B cell (primary cell): ENCODE measurements at regions not wholly inside any gene's neighbourhood (a gene's known extent, or its start where the extent isn't known, plus 50 kb on each side); places are given as distances from the start of the nearest gene placed in this dataset.

Experiments used
- CTCF ChIP-seq: fragments of 200-600 bp; IDR thresholded peaks from one replicate; pipeline ENCODE4 v1.8.0; 2022; ENCODE audit warnings: antibody characterized with exemption, mild to moderate bottlenecking
- EZH2 ChIP-seq: IDR thresholded peaks from 2 replicates; pipeline ENCODE4 v1.6.1; 2012; ENCODE audit warnings: borderline replicate concordance, low read depth, mild to moderate bottlenecking, moderate library complexity, low read length; ENCODE audit not compliant: insufficient read depth, poor library complexity, severe bottlenecking

- TF ChIP-seq CTCF (no peak), EZH2 (no peak)
Measured at GRCh38 chr6:71130277-71130676, 158.3 kb upstream of the OGFRL1 start.
